ENCODE measurements at regions not wholly inside any gene's neighbourhood (a gene's known extent, or its start where the extent isn't known, plus 50 kb on each side); places are given as distances from the start of the nearest gene placed in this dataset.

- TF ChIP-seq POLR2A (IDR thresholded peaks at IDR 0.05) (no peak), POLR2AphosphoS5 (IDR thresholded peaks at IDR 0.05) (no peak), EP300 (IDR thresholded peaks at IDR 0.05) (no peak)
- TF ChIP-seq, protein P1, sequence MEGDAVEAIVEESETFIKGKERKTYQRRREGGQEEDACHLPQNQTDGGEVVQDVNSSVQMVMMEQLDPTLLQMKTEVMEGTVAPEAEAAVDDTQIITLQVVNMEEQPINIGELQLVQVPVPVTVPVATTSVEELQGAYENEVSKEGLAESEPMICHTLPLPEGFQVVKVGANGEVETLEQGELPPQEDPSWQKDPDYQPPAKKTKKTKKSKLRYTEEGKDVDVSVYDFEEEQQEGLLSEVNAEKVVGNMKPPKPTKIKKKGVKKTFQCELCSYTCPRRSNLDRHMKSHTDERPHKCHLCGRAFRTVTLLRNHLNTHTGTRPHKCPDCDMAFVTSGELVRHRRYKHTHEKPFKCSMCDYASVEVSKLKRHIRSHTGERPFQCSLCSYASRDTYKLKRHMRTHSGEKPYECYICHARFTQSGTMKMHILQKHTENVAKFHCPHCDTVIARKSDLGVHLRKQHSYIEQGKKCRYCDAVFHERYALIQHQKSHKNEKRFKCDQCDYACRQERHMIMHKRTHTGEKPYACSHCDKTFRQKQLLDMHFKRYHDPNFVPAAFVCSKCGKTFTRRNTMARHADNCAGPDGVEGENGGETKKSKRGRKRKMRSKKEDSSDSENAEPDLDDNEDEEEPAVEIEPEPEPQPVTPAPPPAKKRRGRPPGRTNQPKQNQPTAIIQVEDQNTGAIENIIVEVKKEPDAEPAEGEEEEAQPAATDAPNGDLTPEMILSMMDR (IDR thresholded peaks at IDR 0.05) = no peak
These were observed 349.1 kb upstream of the PODXL start for GRCh38 chr7:131905471-131905973.

All from gastroesophageal sphincter (tissue), 3 donors.